AG09309 (cell line): ENCODE measurements at regions not wholly inside any gene's neighbourhood (a gene's known extent, or its start where the extent isn't known, plus 50 kb on each side); places are given as distances from the start of the nearest gene placed in this dataset.
A peak's percentile ranks its signal among the peaks of the same experiment; 100 is the strongest.

Experiments
- DNase-seq: peaks from one replicate; pipeline ENCODE4 v3.0.0-alpha.2; 2010; ENCODE audit warnings: low read depth
- H3K4me3 ChIP-seq: 2 replicates; pipeline ENCODE4 v1.5.1; 2011; ENCODE audit warnings: mild to moderate bottlenecking, low read depth, low read length, moderate library complexity; ENCODE audit not compliant: control insufficient read depth
- TF ChIP-seq, protein P1 (sequence below): IDR thresholded peaks from 2 replicates; pipeline ENCODE4 v1.5.1; 2011; ENCODE audit warnings: mild to moderate bottlenecking, low read depth, low read length, inconsistent platforms; ENCODE audit not compliant: insufficient read depth, control insufficient read depth; ENCODE audit errors: missing control alignments

- no peak for DNase-seq
- TF ChIP-seq, protein P1, sequence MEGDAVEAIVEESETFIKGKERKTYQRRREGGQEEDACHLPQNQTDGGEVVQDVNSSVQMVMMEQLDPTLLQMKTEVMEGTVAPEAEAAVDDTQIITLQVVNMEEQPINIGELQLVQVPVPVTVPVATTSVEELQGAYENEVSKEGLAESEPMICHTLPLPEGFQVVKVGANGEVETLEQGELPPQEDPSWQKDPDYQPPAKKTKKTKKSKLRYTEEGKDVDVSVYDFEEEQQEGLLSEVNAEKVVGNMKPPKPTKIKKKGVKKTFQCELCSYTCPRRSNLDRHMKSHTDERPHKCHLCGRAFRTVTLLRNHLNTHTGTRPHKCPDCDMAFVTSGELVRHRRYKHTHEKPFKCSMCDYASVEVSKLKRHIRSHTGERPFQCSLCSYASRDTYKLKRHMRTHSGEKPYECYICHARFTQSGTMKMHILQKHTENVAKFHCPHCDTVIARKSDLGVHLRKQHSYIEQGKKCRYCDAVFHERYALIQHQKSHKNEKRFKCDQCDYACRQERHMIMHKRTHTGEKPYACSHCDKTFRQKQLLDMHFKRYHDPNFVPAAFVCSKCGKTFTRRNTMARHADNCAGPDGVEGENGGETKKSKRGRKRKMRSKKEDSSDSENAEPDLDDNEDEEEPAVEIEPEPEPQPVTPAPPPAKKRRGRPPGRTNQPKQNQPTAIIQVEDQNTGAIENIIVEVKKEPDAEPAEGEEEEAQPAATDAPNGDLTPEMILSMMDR = no peak
- no peak overlapping the region for H3K4me3 ChIP-seq
These were observed 84.1 kb upstream of the SLC44A3 start for GRCh38 chr1:94736073-94736472.

DNA sequence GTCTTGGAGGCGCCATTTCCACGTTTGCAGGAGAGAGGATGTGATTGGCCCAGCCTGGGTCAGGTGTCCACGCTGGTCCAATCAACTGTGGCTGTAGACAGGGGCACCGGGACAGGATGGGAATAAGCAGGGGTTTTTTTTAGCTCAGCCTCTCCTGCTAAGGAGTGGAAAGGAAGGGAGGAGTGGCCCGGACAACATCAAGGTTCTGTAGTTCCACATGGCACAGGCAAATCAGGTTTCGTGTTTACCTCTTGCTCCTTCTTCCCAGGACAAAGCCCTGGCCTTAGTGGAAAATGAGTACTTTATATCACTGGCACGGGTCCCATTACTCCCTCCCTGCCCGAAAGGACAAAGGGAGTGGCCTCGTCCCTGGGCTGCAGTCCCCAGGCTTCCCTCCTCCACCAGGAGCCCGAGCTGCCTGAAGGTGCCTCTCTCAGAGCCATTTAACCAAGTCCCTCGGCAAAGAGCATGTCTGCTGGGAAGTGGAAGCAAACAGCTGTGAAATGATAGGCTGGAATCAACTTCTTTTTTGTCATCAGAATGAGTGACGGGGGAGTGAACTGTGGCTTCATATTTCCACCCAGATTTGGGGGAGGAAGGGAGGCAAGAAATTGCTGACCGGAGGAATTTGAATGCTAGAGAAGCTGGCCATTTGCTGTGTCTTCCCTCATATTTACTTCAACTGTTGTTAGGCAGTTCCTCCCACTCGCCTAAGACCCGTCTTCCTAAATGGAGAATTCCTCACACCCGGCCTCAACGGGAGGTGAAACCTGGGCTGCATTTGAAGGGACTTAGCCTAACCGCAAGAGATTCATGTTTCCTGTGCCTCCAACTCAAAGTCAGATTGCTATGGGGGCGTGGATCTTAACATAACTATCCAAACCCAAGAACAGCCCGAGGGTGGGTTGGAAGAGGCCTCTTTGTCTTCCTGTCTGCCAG, 84.9 kb upstream of the SLC44A3 start:
- TF ChIP-seq, protein P1 = no peak
- no peak overlapping the region for H3K4me3 ChIP-seq
- DNase-seq = no peak

DNA sequence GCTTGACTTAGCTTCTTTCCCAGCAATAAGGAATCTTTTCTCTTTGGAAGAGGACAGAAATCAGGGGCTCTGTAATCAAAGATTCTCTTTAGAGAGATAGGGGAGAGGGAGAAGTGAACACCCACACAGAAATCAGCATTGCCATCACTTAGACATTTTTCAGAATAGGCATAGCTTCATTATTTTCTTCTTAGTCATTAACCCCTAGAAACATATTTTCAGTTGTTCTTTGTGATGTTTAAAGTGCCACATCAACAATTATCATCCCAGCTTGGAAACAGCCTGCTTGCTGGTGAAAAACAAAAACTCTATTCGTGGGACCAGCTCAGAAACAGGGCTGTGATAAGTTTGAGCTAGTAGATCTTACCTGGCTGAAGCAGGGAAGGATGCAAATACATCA, 88.3 kb upstream of the SLC44A3 start:
- no peak overlapping the region for H3K4me3 ChIP-seq
- DNase-seq = no peak
- TF ChIP-seq, protein P1 = no peak

- no peak for DNase-seq
- H3K4me3 ChIP-seq = no peak overlapping the region
- TF ChIP-seq, protein P1 = no peak
These were observed 89.7 kb upstream of the SLC44A3 start for GRCh38 chr1:94730450-94730849.

GRCh38 chr1:94729267-94729666, 90.9 kb upstream of the SLC44A3 start:
- peak; percentile 67 for DNase-seq
- H3K4me3 ChIP-seq = no peak overlapping the region
- TF ChIP-seq, protein P1 = no peak

- TF ChIP-seq, protein P1 = no peak
- peak; percentile 74 for DNase-seq
- no peak overlapping the region for H3K4me3 ChIP-seq
These were observed 92.1 kb upstream of the SLC44A3 start for GRCh38 chr1:94727846-94728715.
